Upper lobe of left lung (tissue), 4 donors: ENCODE measurements at regions not wholly inside any gene's neighbourhood (a gene's known extent, or its start where the extent isn't known, plus 50 kb on each side); places are given as distances from the start of the nearest gene placed in this dataset.

Source experiments
- CTCF ChIP-seq, 6 experiments: fragments of 450-650 bp in 4 of 6; fragments of 200-600 bp in 2 of 6; sonication (generic) in 2 of 6; IDR thresholded peaks; one replicate each; pipeline ENCODE4 v1.5.1; 2016 to 2019; ENCODE audit warnings: antibody characterized with exemption in 6 of 6
- EP300 ChIP-seq, 4 donors: sonication (generic); formaldehyde crosslinking; IDR thresholded peaks; one replicate each; pipeline ENCODE4 v1.5.1; 2017; ENCODE audit warnings: antibody characterized with exemption in 4 of 4, control low read depth in 2 of 4

- TF ChIP-seq CTCF (IDR thresholded peaks at IDR 0.05) (no peak), EP300 (IDR thresholded peaks at IDR 0.05) (no peak)
These were observed 818.6 kb upstream of the RAB6C start for GRCh38 chr2:129160879-129161278.
